NCI-H2171 treated with DMSO at 0.1 percent for 48 hours (cell line): ENCODE measurements at regions not wholly inside any gene's neighbourhood (a gene's known extent, or its start where the extent isn't known, plus 50 kb on each side); places are given as distances from the start of the nearest gene placed in this dataset.

ENCODE experiments used
- DNase-seq: peaks from one replicate; lab custom pipeline; 2025; lab: John Stamatoyannopoulos, UW

DNA sequence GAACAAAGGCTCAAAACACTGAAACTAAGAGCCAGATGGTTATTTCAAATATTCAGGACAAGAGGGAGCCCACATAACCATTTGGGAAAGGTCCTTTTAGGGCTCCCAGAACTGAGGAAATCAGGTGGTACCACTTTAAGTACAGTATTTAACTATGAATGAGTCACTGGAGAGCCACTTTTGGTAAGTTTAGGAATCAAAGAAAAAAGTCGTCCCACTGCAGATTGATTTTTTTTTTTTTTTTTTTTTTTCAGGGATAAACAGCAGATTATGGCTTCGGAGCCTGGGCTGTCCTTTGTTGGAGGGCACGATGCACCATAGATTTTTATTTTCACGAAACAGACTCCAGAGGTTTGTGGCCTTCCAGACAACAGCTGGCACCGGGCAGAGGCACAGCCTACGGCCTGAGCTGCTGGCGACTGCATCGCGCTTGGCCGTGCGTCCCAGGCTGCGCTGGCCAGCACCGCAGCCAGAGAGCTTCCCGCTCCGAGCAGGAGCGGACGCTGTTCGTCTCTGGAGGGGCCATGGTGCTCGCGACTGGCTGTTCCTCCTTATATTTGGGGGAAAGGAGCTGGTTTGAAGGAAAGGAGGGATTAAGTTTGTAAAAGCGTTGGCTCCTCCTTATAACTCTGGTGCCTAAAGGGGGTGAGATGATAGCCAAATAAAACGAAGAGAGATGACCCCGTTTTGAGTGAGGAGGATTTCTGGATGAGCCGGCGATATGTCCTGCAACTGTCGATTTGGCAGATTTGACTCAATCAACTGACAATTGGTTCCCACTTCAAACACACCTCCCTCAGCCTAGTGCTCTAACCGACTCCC is 152.9 kb upstream of the GOLIM4 start:
- peak; percentile 58 for DNase-seq

DNA sequence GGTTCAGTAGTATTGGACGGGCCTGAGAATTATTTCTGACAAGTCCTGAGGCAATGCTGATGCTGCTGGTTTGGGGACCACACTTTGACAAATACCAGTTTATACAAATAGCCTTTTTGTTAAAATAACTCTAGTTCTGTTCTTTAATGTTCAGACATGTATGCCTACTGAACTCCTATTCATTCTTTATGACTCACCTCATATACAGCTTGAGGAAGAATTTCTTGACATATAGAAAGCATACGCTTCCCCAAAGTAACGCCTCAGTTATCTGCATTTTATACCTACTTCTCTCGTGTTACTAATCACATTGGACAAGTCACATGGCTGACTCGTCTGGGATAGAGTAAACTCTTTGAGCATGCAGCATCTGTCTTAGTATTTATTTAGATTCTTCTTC is 145.4 kb upstream of the GOLIM4 start:
- DNase-seq = no peak

DNA sequence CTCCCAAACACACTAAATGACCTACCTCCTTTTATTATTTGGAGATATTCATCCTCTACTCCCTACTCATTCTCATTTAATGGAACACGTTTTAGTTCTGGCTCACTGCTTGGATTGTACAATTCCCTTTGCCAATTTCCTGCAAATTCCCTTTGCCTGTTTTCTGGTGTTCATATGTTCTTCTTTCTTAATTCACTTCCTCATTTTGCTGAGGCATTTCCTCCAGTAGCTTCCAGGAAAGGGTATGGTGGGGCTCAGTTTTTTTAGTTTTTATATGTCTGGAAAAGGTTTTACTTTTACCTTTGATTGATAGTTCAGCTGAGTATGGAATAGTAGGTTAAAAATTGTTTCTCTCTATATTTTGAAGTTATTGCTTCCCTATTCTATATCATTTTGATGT is 143.6 kb upstream of the GOLIM4 start:
- DNase-seq = no peak

DNA sequence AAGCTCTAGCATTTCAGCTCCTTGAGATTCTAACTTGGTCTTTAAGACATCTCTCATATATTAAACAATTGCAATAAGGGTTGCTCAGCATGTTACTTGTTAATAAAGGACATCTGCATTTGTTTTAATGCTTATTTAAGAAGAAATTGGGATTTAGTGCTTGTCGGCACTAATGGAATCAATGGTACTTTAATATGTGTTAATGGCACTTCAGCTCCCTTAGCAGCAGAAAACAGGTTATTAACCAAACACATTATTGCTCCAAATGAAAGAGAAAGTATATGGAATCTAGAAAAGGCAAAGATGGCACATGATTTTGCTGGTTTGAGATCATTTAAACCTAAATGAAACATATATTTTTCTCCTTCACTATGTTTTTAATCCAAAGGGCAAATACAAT is 137.3 kb upstream of the GOLIM4 start:
- DNase-seq = no peak

DNA sequence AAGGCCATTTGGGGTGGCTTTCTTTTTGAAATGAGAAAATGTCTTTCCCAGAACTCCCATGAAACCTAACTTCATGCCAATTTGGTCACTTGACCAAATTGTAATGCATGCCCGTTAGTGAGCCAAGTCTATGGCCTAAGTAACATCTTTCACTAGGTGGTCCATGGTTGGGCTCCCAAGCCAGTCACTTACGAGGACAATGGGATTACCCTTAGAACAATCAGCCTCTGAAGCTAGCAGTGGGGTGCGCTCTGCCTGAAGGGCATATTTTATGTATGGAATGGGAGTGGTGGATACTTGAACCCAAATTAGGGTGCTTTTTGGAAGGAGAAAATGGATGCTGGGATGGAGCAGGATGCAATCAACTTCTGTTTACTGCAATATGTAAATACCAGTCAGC is 127.4 kb upstream of the GOLIM4 start:
- no peak for DNase-seq

DNA sequence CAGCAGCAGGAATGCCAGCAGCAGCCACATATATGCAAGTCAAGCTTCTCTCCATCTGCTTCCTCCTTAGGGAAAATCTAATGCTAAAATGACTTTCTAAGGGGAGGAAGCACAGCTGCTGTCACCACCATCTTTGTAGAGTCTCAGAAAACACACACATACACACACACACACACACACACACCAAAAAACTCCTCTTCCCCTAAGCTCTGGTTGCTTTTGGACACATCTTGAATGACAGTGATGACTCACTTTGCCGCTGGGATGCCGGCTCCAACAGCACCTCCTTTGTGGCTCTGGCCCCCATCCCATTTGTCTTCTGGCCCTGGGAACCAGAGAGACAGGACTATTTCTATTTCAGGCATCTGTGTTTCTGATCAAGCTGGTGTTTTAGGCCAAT is 124.8 kb upstream of the GOLIM4 start:
- DNase-seq = peak; percentile 73

DNA sequence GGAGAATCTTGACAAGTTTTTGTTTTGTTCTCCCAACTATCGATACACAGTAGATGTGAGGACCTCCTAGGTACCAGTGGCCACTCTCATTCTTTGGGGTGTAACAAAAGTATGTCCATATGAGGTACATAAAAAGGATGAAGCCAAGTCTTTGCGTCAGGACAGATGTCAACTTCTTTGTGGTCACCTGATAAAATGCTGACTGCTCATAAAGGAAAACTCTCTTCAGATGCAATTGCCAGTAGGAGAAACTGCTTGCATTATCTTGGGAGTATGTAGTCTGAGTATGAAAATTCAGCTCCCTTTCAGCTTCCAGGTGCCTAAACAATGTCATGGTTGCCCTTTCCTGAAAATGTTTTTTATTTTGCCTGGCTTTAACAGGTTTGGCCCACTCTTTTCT is 123.8 kb upstream of the GOLIM4 start:
- no peak for DNase-seq

DNA sequence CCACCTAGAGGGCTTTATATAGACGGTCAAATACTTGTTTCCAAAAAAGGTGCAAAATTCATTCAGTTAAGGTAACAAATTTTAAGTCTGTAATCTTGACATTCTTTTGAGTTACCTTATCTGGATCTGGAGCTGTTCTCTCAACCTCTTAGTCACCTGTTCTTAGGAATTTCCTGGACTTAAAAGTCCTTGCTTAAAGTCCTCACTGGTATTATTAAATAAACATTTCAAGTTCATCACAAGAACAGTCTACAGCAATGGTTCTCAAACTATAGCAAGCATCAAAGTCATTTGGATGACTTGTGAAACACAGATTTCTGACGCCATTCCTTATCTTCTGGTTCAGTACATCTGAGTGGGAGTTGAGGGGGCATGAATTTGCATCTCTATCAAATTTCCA is 122.9 kb upstream of the GOLIM4 start:
- DNase-seq = no peak

DNA sequence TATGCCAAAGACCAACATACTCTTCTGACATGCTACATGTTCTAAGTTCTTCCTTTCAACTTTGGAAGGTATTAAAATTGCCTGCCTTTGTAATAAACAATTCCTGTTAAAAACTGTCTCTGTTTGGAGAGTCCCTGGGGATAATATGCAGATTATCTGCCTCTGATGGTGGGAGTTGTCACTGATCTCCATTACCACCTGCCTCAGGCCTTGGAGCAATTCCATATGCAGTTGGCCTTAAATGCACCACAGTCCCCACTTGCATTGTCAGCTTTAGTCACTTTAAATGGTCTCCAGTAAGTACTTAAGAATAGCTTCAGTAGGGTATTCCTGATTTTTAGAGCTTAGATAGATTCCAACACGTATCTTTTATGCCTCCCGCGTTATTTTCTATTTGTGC is 121.1 kb upstream of the GOLIM4 start:
- peak; percentile 72 for DNase-seq

DNA sequence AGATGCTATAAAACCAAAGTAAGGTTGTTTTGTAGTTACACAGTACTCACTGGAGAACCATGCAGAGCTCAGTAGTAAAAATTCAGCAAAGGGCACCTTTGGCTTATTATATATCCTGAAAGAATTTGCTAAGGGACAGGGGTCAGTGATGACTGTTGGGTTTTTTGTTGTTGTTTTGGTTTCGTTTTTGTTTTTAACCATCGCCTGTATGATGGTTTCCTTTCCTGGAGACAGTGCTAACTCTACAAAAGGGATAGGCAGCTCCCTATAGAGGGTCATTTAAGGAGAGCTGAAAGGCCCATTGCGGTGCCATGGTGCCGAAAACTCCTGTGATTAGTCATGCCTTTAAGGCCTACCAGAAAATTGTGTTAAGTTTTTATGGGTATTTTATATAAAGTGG is 118.2 kb upstream of the GOLIM4 start:
- no peak for DNase-seq

DNA sequence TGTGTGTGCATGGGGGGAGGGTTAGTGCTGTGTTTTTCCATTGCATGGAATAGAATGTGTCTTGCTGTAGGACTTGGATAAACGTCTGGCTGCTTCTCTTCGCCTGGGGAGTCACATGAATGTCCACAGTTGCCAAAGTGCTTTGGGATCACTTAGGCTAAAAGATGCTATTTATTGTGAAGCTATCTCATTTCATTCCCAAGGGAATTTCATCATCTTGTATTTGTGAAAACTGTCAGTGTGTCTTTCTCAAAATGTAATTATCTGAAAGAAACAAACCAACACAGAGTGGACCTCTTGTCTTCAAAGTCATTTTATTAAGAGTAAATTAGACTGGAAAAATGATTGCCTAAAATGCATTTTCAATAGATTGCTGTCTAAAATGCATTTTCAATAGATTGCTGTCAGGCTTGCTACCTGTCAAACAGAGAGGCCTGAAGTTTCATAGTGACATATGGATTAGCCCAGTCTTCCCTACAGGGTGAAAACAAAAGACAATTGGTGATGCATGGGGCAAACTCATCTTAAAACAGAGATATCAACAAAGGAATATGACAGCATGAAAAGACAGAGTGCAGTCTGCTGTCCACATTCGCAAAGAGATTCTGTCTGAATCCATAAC is 117.1 kb upstream of the GOLIM4 start:
- peak; percentile 91 for DNase-seq

DNA sequence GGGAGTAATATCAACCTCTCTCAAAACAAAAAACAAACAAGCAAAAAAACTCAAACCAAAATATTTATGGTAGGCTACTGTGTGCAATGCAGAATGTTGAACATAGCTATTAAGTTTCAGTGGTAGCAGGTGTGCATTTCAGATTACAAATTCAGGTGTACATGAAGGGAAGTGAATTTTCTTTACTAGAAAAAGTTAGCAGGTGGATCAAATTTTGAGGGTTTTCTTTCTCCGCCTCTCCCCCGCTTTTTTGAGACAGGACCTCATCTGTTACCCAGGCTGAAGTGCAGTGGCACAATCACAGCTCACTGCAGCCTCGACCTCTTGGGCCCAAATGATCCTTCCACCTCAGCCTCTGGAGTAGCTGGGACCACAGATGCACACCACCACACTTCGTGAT is 109.7 kb upstream of the GOLIM4 start:
- peak; percentile 37 for DNase-seq

DNA sequence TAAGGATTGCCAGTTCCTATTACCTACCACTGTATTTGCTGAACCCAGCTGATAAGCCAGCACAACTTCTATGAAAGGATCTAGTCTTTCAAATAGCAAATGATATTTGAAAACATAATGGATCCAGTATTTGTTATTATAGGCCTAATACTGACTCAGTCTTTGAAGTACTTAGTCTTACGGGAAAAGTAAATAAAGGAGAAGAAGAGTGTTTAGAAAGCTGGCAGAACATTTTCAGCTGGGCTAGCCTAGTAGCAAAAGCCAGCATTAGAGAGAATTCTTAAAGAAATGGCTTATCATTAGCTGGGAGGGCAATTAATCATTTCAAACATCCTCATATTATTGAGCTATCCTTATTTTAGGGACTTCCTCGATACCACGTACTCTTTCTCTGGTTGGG is 101.4 kb upstream of the GOLIM4 start:
- no peak for DNase-seq

DNA sequence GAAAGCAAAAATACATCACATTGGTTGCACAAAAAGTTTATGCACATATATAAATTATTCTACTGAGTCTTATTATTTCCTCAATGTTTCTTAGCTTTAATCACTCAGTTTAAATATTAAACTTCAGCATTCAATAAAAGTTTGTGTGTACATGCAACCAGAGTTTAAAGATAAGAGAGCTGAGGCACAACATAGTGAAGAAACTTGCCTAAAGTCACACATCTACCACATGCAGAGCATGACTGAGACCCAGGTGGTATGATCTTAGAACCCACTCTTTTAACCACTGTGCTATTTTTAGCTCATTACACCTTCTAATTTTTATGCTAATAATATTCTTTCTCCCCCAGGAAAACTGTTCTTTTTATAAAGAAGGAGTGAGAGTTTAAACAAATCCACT is 96.1 kb upstream of the GOLIM4 start:
- DNase-seq = no peak

DNA sequence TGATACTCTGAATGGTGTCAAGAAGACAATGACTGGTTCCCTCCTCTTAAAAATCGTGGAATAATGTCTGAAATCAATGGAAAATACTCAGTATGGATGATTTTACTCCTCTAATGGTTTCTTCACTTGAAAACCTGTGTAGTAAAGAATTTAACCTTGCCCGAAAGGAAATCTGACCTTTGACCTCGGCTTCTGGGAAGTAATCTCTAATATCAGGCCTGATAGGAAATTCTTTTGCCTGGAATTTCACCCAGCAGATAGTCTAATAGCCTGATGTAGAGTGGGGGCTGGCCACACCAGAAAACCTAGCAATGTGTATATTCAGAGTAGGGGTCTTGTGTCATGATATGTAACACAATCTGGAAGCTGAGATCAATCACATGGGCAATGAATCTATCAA is 91.5 kb upstream of the GOLIM4 start:
- no peak for DNase-seq

DNA sequence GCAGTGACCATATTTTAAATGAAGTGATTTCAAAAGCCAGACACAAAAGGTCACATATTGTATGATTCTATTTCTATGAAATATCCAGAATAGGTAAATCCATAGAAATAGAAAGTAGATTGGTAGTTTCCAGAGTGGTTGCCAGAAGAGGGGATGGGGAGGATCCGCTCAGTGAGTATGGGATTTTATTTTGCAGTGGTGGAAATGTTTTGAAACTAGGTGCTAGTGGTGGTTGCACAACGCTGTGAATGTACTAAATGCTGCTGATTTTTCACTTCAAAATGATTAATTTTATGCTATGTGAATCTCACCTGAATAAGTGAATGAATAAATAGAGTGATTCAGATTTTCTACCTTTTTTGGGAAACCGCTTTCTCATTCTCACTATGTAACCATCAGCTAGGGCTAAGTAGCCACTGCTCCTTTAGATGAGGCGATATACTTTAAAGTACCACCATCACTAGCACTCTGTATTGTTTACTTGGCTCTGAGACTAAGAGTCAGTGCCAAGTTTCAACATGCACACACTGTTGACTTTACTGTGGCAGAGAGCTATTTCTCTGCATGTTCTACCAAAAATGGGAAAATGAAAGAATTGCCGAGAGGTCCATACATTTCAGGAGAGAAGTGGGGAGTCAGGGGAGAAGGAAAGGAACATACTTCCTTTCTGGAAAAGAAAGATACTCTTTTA is 90.7 kb upstream of the GOLIM4 start:
- no peak for DNase-seq

DNA sequence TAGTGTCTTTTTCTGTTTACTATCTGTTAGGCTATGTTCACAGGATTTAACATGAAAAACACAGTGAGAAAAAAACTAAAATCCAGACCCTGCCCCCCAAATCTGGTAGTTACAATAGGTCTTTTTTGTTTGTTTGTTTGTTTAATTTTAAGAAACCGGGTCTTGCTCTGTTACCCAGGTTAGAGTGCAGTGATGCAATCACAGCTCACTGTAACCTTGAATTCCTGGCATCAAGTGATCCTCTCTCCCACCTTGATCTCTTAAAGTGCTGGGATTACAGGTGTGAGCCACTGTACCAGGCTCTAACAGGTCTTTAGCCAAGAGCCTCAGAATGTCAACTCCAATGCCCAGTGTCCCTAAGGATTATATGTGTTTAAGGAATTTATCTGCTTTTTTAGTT is 88.0 kb upstream of the GOLIM4 start:
- DNase-seq = no peak

DNA sequence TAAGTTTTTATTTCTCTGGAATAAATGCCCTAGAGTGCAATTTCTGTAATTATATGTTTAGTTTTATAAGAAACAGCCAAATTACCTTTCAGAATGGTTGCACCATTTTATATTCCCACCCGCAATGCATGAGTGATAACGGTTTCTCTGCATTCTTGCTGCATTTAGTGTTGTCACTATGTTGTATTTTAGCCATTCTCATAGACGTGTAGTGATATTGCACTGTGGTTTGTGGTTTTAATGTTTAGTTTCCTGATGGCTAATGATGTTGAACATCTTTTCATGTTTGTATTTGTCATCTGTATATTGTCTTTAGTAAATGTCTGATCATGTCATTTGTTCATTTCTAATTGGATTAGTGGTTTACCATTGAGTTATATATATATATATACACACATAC is 73.0 kb upstream of the GOLIM4 start:
- DNase-seq = no peak

DNA sequence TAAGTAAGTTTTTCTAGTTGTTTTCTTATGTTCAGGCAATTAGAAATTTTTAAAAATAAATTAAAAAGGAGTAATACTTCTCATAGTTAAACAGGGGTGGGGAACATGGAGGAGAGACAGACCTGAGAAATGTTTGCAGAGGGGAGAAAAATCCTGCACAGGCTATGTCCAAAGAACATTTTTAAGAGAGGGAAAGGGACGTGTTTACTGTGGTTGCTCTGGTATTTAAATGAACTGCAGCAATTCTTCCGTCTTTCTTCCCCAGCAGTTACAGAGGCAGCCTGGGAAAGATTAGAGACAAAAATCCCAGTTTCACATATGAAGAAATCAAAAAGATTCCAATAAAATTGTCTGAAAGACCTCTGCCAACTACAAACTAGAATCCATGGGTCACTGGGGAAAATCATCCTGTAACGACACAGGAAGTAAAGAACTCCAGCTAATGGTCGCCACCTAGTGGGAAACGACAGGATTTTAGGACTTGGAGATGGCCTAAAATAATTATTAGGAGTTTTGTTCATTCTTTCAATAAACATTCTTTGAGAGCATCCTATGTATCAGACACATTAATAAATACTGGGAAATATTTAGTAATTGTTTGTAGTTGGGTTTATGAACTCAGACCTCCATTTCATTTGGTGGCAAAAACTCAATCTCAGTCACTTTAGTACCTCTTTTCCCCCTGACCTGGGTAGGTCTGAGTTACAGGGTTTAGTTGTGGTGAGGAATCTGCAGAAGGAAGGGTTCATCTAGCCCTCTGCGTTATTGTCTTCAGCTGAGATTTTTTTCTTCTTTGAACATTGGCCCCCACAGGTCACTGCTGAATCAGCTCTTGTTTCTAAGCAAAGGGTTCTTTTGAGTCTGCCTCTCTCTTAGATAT is 69.9 kb upstream of the GOLIM4 start:
- peak; percentile 74 for DNase-seq

DNA sequence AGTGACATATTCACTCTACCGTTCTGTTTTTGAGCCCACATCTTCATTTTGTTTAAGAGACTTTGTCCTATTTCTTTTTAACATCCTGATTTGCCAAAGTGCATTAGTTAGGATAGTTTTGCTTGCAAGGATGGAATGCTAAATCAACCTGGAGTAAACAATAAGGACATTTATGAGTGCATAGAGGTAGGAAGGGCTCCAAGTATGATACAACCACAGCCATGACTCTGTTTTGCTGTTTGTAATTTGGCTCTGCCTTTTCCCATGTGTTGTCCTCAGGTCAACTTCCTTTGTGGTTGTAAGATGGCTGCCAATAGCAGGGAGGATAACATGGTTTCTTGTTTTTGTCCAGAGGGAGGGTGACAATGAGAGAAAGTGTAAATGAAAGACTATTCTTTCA is 66.4 kb upstream of the GOLIM4 start:
- no peak for DNase-seq

DNA sequence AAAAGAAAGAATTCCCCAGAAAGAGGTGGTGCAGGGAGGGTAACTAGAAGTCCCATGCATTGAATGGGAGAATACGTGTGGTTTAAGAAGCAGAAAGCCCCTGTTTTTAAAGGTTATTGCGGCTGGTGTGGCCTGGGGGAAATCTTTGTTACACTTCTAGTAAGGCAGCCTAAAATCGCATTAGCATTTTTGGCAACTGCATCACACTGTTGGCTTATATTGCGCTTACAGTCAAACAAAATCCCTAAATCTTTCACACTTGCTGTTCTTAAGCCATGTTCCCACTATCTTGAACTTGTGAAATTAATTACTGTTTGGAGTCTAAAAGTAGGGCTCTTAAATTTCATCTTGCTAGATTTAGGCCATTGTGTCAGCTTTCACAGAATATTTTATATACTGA is 66.0 kb upstream of the GOLIM4 start:
- DNase-seq = no peak

DNA sequence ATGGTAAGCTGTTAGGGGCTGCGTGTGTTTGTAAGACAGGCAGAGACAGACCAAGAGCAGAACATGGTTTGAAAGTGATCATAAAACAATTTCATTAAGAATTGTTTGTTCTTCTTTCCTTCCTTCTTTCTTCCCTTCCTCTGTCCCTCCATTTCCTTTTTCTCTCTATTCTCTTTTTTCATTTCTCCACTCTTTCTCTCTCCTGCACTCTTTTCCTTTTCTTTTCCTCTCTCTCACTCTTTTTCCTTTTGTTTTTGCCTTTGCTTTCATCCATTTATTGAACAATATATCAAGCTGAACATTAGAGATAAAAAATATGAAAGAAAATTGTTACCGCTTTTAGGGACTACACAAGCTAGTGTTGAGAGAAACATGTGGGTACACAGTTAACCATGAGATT is 62.2 kb upstream of the GOLIM4 start:
- DNase-seq = no peak
